AG09319 (cell line): ENCODE measurements at regions not wholly inside any gene's neighbourhood (a gene's known extent, or its start where the extent isn't known, plus 50 kb on each side); places are given as distances from the start of the nearest gene placed in this dataset.

Experiments
- DNase-seq: peaks from one replicate; pipeline ENCODE4 v3.0.0-alpha.2; 2010; ENCODE audit warnings: low read depth; ENCODE audit errors: extremely low read depth
- TF ChIP-seq, protein P1 (sequence below): IDR thresholded peaks from 2 replicates; pipeline ENCODE4 v1.5.1; 2011; ENCODE audit warnings: low read depth, mild to moderate bottlenecking, inconsistent platforms, low read length, moderate library complexity

DNA sequence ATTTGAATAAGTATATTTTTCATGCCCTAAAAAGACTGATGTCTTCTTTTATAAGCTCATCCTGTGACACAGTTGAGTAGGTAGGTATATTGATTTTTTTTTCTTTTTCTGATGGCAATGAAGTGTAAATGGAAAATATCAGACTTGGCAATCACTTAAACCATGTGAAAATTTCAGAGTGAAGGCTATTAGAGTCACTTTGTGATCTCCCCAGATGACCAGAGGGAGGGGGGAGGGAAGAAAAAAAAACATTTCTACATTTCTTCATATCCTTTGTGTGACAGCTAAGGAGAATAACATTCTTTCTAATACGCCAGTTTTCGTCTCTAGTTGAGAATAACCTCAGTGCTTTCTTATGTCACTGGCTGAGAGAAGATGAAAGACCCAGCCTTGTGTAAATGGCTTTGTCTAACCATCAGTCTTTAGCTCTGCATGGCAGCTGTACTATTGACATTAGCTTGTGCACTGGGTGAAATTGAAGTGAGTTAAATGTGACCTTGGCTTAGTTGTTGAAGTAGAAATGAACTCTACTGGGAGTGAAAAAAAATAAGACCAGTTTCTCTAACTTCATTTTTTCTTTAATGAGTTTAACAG, 332.1 kb upstream of the DACH1 start:
- DNase-seq: no peak
- TF ChIP-seq, protein P1, sequence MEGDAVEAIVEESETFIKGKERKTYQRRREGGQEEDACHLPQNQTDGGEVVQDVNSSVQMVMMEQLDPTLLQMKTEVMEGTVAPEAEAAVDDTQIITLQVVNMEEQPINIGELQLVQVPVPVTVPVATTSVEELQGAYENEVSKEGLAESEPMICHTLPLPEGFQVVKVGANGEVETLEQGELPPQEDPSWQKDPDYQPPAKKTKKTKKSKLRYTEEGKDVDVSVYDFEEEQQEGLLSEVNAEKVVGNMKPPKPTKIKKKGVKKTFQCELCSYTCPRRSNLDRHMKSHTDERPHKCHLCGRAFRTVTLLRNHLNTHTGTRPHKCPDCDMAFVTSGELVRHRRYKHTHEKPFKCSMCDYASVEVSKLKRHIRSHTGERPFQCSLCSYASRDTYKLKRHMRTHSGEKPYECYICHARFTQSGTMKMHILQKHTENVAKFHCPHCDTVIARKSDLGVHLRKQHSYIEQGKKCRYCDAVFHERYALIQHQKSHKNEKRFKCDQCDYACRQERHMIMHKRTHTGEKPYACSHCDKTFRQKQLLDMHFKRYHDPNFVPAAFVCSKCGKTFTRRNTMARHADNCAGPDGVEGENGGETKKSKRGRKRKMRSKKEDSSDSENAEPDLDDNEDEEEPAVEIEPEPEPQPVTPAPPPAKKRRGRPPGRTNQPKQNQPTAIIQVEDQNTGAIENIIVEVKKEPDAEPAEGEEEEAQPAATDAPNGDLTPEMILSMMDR: no peak

DNA sequence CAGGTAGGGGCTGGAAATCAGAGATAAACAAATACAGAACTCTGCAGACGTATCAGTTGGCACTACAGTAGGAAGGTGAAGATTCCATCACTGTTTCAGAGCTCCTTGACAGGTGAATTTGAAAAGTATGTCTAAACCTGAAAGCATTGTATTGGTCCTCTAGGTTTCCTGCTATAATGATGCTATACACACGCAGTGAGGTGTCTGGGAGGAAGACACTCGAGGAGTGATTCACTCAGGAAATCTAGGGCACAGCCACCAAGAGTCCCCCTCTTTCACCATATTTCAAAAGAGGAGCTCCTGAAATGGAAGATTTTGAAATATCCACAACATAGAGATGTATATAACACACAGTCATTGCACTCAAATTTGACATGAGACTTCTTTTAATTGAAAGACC, 331.0 kb upstream of the DACH1 start:
- DNase-seq: no peak
- TF ChIP-seq, protein P1: no peak

DNA sequence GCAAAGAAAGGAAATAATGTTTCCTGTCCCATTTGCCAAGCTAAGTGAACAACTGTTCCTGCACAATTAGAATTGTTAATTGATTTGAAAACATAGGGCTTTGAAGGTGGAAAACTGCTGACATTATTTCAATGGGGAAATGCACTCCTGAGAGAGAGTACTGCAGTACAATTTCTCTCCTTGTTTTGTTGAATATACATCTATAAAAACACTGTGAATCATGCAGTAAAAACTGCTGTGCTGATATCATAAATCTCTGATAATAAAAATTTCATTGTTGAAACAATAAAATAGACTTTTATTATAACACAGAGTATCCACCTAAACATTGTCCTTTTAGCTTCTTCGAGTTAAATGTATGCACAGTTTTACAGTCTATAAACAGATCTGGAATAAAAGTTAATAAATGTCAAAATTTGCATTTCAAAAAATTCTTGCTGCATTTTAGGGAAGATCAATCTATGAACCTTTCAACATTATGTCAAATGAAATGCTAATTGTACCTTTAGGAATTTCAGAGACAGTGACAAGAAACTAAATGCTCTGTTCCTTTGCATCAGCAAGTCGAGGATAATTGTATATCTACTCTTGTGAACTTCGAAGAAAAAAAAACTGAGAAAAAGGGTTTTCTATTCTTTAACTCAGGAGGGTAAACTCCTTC, 328.2 kb upstream of the DACH1 start:
- TF ChIP-seq, protein P1: no peak
- no peak for DNase-seq

DNA sequence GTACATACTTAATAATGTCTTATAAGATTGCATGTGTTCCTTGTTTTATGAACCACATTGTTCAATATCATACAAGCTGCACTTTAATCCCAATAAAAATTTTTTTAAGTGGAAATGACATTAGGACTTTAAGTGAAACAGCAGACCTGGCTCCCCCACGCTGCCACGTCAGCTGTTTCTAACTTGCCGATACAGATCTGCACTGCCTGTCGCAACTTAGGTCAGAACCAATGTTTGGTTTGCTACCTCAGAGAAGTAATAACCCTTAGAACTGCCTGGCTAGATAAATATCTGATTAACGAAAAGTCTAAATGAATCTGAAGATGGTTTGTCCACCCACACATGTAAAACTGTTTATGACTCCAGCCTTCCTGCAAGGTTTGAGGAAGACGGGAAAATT, 327.5 kb upstream of the DACH1 start:
- TF ChIP-seq, protein P1: no peak
- DNase-seq: no peak

DNA sequence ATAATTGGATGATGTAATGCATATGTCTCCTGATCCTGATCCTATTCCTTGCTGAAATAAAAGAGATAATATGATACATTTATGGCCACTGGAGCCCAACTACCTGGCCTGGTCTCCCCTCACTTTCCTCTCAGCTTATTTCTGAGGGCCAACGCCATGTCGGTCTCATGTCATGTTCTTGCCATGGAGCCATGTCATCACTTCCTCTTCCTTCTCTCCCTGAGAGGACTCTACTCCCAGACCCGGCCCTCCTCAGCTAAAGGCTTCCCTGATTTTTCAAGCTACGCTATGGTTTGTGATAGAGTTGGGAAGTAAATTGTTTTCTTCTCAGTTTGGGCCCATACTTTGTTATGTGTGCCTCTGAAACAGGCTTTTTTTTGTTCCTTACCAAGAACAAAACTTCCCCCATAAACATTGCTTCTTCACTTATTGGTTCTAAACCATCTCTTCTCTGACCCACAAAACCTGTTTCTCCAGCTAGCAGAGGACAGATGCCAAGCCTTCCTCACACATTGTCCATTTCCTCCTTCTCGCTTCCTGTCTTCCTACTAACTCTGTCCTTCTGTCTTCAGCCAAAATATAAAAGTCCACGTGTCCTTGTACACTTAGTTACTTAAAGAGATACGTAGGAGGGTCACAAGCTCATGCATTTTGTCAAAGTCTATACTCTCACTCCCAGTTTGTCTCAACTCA, 319.9 kb upstream of the DACH1 start:
- DNase-seq: no peak
- TF ChIP-seq, protein P1: no peak

DNA sequence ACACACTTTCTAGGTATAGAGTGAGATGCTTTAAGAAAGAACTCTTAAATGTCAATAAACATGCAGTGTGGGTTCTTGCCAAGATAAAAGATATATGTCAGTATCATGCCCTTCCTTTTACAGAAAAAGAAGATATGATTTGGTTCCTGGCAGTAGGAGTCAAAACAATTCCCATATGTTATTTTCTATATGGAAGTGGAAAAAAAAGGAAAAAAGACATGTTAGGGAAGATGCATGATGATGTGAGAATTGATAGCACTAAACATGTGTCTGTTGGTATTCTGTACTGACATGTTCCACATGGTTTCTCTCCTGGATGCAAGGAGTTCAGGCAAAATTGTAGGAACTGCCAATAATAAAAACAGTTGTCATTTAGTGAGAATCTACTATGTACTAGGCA, 318.8 kb upstream of the DACH1 start:
- TF ChIP-seq, protein P1: no peak
- no peak for DNase-seq

DNA sequence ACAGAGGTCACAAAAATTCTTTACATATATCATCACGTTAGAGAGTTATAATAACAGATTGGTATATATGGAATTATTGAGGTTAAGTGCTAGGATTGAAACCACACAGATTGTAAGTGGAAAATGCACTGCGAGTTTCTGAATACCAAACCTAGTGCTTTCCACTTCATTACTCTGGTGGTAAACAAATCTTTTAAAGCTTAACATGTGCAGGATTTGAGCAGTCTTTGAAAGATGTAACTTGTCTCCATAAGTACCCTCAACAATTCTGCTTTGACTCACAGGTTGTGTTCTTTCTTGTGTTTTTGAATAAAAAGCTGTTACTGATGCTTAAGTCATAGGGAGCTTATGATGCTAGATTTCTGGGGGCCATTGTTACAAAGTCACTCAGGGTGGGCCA, 314.7 kb upstream of the DACH1 start:
- TF ChIP-seq, protein P1: no peak
- DNase-seq: no peak
